Effector CD4-positive, alpha-beta T cell (primary cell): ENCODE measurements at regions not wholly inside any gene's neighbourhood (a gene's known extent, or its start where the extent isn't known, plus 50 kb on each side); places are given as distances from the start of the nearest gene placed in this dataset.

Experiments
- DNase-seq: peaks from one replicate; pipeline ENCODE4 v3.0.0-alpha.2; 2020

DNA sequence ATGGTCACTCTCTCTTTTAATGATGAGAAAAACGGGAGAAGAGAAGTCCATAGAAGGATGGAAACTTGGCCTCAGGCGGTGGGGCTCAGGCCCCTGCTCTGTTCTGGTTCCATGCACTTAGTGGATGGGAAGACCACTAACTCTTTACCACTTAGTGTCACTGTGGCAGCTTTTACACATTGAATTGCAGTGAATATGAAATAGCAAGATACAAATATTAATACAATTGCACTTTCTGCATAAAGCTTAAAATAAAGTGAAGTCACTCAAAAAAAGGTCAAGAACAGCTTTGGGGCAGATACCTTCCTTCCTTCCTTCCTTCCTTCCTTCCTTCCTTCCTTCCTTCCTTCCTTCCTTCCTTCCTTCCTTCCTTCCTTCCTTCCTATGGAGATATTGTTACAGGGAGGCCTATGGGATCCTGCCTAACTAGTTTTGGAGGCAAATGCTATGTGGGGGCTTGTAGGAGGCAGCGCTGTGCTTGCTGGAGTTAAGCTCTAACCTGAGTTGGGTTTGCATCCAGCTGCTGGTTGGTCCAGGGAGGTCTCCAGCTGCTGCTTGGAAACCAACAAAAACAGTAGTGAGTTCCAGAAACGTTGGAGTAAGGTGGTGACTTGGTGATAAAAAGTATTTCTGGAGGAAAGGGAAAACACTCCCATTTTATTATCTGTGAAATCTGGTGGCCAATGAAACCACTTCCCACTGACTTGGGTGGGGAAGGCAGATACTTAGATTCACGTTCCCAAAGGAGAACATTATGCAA lies 62.3 kb upstream of the NKX2-2 start:
- DNase-seq = no peak

DNA sequence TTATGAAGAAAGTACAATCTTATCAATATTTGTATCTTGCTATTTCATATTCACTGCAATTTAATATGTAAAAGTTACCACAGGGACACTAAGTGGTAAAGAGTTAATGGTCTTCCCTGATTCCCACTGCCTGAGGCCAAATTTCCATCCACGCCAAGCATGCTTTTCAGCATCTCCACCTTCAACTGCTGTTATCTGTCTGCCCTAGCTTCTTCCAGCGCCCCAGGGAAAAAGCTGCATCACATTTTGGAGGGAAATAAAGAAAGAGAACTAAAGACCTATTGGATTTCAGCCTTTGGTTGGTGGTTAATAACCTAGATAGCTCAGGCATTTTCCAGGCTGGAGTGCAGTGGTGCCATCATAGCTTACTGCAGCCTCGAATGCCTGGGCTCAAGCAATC lies 61.3 kb upstream of the NKX2-2 start:
- no peak for DNase-seq

DNA sequence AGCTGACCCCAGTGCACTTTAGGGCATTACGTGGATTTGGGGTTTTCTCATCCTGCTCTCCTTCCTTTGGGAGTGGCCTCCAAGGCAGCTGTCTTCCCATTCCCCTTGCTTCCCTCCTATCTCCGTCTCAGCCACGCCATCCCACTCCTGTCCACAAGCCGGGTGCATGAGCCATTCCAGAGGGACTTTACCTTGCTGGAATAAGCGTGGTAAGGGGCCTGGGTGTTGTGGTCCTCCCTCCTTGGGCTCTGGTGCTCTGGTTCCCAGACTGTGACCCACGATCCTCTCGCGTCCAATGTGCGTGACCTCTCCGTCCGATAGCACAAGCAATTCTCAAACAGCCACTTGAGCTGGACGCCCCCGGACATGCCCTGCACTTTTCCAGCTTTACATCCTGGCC lies 60.6 kb upstream of the NKX2-2 start:
- DNase-seq = no peak

DNA sequence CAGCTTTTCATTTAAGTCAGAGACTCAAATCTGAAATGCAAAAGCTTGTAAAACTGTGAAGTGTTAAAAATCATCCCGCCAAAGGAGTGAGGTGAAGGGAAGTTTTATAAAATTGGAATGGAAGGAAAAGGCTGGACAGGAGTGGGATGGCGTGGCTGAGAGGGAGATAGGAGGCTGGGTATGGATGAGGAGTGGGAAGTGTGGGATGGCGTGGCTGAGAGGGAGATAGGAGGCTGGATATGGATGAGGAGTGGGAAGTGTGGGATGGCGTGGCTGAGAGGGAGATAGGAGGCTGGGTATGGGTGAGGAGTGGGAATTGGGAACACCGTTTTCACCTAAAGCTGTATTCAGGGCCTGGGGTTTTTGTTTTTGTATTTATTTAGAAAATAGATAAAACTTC lies 59.4 kb upstream of the NKX2-2 start:
- DNase-seq = no peak

DNA sequence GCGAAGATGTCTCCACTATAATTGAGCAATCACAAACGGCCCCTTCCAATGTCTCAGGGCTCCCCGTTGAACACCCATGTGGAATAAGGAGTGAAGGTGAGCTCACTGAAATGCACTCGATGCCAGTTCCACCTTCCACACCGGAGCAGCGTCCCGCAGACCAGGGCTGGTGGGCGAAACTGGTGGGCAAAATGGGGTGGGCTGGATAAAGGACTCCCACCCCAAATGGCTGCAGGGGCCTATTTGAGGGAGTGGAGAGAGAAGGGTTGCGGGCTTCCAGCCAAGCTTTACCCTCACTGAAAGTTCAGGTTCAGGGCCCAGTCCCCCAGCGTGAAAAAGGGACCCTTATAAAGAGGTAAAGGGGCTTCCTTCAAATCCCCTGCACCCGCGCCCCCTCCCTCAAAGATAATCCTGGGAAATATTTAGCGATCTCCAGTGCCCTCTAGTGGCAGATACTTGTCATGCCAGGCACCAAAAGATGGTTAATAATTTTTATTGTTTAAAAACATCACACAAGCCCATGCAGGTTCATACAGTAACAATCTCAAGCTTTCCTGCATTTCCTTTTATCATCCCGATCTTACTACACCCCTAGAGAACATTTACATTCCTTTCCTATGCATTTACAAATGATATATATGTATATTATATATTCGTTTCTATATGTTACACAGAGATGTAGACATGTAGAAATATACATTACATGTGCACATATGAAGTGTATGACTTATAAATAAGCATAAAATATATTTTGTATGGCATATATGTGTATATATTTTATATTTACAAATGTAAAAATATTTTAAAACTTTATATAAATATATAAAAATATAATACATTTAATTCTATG lies 58.2 kb upstream of the NKX2-2 start:
- no peak for DNase-seq

DNA sequence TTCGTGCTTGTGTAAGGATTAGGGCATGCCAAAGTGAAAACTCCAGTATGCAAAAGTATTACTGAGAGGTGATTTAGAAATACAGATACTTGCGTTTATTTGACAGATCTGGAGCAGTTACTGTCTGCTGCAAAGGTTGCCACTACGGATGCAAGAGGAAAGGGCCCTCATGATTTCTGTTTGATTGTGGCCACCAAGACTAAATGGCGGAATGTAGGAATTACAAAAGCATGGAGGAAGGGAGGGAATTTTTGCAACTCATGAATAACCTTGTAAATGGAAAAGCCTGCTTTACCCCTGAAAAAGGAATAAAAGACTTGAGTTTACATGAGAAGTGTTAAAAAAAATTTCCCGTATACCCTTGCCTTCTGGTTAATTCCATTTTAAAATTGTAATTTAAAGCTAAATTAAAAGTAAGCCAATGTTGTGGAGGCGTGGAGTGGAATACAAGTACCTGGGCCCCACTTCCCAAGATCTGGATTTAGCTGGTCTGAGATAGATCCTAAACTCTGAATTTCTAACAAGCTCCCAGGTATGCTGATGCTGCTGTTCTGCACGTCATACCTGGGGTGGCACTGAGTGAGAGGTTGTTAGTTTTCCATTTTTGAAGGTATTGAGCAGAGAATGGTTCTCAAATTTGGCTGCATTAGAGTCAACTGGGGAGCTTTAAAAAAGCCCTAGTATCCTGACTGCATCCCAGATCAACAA lies 56.6 kb upstream of the NKX2-2 start:
- DNase-seq = no peak

- no peak for DNase-seq
Measured at GRCh38 chr20:21569586-21569985, 55.7 kb upstream of the NKX2-2 start.

DNA sequence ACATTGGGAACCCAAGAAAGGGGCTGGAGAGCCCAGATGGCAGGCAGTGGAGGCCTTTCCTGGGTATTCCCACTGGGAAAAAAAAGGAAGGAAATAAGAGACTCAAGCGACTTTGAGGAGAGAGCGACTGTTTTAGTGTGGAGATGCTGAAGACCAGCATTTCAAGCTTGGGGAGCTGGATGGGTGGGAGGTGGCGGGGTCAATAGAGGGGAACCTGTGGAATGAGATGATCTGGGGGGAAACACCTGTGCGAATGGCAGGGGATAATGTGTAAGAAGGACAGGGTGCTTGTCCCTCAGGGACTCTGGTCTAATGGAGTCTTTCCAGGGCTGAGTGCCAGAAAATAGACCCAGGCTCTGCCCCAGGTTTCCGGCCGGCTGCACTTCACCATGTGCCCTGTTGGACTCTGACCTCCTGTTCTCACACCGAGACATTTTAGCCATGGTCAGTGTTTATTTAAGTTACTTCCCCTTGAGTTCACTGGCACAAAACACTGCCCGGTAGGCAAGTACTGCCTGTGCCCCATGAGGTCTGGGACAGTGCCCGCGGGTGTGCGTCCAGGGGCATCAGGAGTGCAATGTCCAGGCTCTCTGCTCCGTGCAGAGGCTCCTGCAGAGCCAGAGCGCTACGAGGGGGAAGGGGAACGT lies 50.4 kb upstream of the NKX2-2 start:
- no peak for DNase-seq
